ENCODE measurements at regions not wholly inside any gene's neighbourhood (a gene's known extent, or its start where the extent isn't known, plus 50 kb on each side); places are given as distances from the start of the nearest gene placed in this dataset.
"Not testable (repeated sequence)": the region's sequence is repeated elsewhere in the genome, so short reads cannot be mapped to it uniquely, and the experiment has no call there.

DNA sequence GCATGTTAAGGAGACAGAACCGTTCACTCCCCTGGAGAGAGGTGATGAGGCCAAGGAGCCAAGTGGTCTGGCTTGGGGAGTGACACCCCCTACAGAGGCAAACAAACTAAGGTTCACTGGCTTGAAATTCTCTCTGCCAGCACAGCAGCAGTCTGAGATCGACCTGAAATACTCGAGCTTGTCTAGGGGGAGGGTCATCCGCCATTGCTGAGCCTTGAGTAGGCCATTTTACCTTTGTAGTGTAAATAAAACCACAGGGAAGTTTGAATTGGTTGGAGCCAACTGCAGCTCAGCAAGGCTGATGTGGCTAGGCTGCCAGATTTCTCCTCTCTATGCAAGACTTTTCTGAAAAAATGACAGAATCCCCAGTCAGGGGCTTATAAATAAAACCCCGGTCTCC lies 52.9 kb downstream of the CDY2B start:
- not testable (repeated sequence) for DNase-seq (ENCODE audit: extremely low spot score, insufficient read length, low read depth); FAIRE-seq

DNA sequence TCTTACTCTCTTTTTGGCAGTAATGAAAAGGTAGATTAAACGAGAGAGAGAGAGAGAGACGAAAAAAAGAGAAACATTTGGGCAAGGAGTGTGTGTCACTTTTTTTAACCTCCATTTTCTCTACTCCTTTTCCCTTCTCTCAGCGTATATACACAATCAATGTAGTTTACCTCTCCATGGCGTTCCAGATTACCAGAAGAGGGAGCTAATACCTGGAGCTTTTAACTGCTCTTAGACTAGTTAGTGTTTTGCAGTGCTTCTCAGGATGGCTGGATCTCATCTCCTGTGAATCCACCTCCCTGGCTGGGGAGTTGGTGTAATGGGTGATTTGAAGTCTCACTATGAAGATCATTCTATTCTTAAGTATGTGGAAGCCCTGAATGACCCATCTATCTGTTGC lies 60.3 kb downstream of the CDY2B start:
- not testable (repeated sequence) for FAIRE-seq; DNase-seq (ENCODE audit: extremely low spot score, insufficient read length, low read depth)

DNA sequence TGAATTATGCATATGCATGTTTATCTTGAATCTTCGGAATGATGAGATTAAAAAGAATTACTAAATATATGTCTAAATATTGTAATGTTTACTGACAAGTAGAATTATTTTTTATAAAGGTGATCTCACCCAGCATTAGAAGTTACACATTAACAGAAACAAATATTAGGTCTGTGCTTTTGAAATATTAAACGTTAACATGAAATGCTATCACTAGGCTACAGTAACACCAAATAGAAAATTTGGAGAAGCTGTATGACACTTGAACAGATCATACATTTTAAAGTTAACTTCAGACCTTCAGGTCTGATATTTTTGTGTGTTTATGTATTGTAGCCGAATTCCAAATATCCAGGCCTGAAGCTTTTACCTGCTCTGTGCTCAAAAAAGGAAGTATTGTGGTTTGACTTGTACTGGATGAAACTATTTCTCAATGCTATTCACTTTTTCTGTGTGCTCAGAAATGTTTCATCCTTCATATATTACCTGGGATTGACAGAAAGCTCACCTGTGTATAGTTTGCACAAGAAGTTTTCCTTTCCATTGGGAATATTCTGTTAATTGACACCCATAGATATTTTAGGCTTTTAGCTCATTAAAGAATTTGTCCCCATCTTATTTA lies 60.9 kb downstream of the CDY2B start:
- not testable (repeated sequence) for DNase-seq (ENCODE audit: extremely low spot score, insufficient read length, low read depth); FAIRE-seq

DNA sequence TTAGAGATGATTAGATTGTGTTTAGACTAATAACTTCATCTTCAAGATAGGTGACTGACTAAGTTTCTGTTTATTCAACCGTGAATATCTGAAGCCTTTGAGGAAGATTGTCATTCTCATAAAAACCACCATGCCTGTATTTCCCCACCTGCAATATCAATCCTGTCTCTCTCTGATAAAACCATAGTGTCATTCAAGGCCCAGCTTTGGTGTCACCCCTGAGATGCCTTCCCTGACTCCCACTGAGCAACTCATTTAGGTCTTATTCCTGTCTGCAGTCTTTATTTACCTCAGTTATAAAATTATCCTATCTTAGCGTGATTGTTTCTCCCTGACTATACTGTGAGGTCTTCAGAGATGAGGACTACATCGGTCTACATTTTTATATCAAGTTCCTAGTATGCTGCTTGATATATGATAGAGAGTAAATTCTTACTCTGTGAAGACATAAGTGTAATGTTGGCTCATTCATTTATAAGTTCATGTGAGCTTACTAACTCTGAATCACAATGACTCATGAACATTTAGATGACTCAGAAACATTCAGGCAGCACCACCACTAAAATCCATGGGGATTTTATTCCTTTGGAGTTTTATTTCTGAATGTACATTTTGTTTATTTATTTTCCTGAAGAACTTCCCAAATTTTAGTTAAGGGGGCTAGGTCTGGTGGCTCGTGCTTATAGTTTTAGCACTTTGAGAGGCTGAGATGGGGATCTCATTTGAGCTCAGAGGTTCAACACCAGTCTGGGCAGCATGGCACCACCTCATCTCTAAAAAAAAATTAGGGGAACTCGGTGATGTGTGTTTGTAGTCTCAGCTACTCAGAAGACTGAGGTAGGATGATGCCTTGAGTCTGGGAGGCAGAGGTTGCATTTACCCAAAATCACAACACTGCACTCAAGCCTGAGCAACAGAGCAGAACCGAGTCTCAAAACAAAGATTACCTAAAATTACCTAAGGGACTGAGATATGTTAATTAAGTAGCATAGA lies 62.6 kb downstream of the CDY2B start:
- not testable (repeated sequence) for FAIRE-seq

GRCh38 chrY:17812664-17813063 lies 67.4 kb downstream of the CDY2B start:
- not testable (repeated sequence) for FAIRE-seq; DNase-seq (ENCODE audit: extremely low spot score, insufficient read length, low read depth)

More for the DNA sequence above, 62.6 kb downstream of the CDY2B start:
- not testable (repeated sequence) for DNase-seq (ENCODE audit: extremely low spot score, insufficient read length, low read depth)

- peak; percentile 47 for FAIRE-seq
- not testable (repeated sequence) for DNase-seq (ENCODE audit: extremely low spot score, insufficient read length, low read depth)
These were observed 80.1 kb downstream of the CDY2B start for GRCh38 chrY:17799915-17800314.

DNA sequence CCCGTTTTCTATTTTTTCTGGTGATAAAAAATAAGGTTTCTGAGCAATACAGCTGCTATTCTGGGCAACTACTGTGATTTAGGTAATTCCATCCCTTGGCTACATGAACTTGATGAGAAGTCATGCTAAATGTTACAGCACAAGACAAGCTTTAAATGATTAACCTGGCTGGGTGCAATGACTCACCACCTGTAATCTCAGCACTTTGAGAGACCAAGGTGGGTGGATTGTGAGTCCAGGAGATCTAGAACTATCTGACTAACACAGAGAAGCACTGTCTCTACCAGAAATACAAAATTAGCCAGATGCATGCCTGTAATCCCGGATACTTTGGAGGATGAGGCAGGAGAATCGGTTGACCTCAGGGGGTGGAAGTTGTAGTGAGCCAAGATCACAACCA lies 92.8 kb downstream of the CDY2B start:
- not testable (repeated sequence) for FAIRE-seq; DNase-seq (ENCODE audit: extremely low spot score, insufficient read length, low read depth)

DNA sequence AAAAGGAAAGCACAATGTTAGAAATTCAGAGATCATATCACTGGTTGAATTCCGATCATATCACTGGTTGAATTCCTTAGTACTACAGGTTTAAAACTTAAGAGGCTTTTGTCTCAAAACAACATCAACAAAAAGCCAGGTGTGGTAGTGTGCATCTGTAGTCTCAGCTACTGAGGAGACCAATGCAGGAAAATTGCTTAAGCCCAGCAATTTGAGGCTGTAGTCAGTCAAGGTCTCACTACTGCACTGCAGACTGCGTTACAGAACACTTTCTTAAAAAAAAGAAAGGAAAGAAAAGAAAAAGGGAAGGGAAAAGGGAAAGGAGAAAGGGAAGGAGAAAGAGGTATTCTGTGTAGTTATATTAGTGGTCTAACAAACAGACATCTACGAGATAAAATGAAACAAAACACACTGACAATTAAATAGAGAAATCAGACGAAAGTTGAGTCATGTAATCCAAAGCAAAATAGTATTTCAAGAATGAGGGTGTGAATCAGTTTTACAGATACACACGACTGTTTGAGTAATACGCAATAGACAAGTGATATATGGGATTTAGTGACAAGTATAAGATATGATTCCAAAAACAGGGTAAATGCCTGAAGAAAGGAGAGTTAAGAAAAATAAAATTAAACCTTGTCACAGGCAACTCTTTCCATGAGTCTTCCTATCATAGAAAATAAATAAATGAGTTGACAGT lies 113.9 kb downstream of the CDY2B start:
- not testable (repeated sequence) for DNase-seq (ENCODE audit: extremely low spot score, insufficient read length, low read depth); FAIRE-seq

- not testable (repeated sequence) for DNase-seq (ENCODE audit: extremely low spot score, insufficient read length, low read depth); FAIRE-seq
These were observed 120.8 kb downstream of the CDY2B start for GRCh38 chrY:17759213-17759612.

GRCh38 chrY:17752887-17753497 lies 127.0 kb downstream of the CDY2B start:
- FAIRE-seq; DNase-seq (ENCODE audit: extremely low spot score, insufficient read length, low read depth): not testable (repeated sequence)

GRCh38 chrY:17739852-17740251 lies 140.2 kb downstream of the CDY2B start:
- DNase-seq (ENCODE audit: extremely low spot score, insufficient read length, low read depth); FAIRE-seq: not testable (repeated sequence)

DNA sequence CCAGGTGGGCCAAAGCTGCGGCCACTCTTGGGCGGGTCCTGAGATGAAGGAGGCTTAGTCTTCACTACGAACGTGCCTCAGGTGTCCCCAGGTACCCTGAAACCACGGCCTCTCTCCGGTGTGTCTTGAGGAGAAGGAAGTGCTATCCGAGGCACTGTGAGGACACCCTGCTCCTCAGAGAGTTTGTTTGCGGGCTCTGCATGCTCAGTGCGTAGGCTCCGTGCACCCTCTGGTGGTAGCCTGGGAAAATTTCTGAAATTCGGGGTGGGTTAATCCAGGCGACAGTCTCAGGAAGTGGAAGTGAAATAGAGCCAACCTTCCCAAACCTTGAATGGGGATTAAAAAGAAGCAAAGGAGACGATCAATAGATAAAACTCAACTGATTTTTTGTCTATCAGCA lies 150.5 kb downstream of the CDY2B start:
- FAIRE-seq: peak; percentile 87
- DNase-seq (ENCODE audit: extremely low spot score, insufficient read length, low read depth): not testable (repeated sequence)

DNA sequence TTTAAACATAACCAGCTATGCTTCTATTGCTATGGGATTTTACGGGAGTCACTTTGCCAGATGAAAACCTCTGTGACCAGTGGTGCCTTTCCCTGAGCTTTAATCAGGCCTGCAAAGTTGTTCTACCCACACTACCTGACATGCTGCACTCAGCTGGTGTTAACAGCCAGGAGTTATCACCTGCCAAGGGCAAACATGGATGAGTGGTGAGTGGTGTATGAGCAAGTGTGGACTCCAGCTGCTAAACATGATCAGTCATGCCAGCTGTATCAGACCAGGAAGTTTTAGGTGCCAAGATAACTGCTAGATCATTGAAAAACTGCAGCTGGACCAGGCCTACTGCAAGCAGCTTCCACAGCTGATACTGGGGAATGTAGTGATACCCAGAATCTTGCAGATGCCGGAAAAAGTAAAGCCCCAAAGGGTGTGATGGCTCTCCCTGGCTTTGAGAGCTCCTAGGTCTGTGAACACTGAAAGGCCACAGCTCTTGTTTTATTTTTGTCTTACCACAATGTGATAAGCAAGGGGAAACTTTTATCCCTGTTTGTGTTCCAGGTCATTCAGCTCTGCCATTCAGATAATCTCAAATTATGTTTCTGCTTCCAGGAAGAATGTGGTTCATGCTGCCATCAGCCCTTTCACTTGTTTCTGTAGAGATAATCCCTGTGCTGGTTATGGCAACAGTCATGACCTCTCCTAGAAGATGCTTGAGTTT lies 163.5 kb downstream of the CDY2B start:
- not testable (repeated sequence) for DNase-seq (ENCODE audit: extremely low spot score, insufficient read length, low read depth); FAIRE-seq

DNA sequence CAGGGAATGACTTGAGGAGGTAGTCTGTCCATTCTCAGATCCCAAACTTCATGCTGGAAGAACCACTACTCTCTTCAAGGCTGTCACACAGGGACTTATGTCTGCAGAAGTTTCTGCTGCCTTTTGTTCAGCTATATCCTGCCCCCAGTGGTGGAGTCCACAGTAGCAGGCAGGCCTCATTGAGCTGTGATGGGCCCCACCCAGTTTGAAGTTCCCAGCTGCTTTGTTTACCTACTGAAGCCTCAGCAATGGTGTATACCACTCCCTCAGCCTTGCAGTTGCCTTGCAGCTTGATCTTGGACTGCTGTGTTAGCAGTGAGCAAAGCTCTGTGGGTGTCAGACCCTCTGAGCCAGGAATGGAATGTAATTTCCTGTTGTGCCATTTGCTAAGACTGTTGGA lies 212.0 kb downstream of the CDY2B start:
- not testable (repeated sequence) for DNase-seq (ENCODE audit: extremely low spot score, insufficient read length, low read depth); FAIRE-seq

DNA sequence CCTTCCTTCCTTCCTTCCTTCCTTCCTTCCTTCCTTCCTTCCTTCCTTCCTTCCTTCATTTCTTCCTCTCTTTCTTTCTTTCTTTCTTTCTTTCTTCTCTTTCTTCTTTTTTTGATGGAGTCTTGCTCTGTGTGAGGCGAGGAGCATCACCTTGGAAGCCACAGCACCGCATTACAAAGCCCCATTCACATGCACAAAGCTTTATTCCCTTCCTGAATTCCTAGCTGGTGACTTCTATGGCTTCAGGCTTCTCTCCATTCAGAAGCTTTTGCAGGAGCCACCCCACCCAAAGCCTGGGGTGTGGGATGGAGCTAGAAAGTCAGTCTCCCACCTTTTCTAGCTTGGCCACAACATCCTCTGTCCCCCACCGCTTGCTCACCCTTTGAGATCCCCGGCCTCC lies 237.0 kb downstream of the CDY2B start:
- FAIRE-seq; DNase-seq (ENCODE audit: extremely low spot score, insufficient read length, low read depth): not testable (repeated sequence)

- not testable (repeated sequence) for FAIRE-seq; DNase-seq (ENCODE audit: extremely low spot score, insufficient read length, low read depth)
These were observed 245.5 kb downstream of the CDY2B start for GRCh38 chrY:17634484-17634883.

GRCh38 chrY:17611256-17611655 lies 268.8 kb downstream of the CDY2B start:
- DNase-seq (ENCODE audit: extremely low spot score, insufficient read length, low read depth); FAIRE-seq: not testable (repeated sequence)

GRCh38 chrY:17610649-17611048 lies 269.4 kb downstream of the CDY2B start:
- DNase-seq (ENCODE audit: extremely low spot score, insufficient read length, low read depth); FAIRE-seq: not testable (repeated sequence)

DNA sequence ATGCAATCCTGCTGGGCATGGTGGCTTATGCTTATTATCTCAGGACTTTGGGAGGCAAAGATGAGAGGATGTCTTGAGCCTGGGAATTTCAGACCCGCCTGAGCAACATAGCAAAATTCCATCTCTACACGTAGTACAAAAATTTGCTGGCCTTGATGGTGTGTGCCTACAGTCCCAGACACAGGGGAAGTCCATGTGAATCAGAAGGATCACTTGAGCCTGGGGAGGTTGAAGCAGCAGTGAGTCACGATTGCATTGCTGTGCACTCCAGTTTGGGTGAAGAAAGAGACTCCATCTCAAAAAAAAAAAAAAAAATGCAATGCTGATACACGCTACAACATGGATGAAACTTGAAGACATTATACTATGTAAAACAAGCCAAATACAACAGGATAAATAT lies 272.9 kb downstream of the CDY2B start:
- FAIRE-seq; DNase-seq (ENCODE audit: extremely low spot score, insufficient read length, low read depth): not testable (repeated sequence)
